Sigmoid colon (tissue), 3 donors: ENCODE measurements at regions not wholly inside any gene's neighbourhood (a gene's known extent, or its start where the extent isn't known, plus 50 kb on each side); places are given as distances from the start of the nearest gene placed in this dataset.
"Not testable (repeated sequence)": the region's sequence is repeated elsewhere in the genome, so short reads cannot be mapped to it uniquely, and the experiment has no call there.

Source experiments
- POLR2A ChIP-seq, 2 donors: fragments of 450-650 bp; IDR thresholded peaks; one replicate each; pipeline ENCODE4 v1.6.1; 2016; ENCODE audit warnings: antibody characterized with exemption in 2 of 2, mild to moderate bottlenecking in 2 of 2, moderate library complexity in 2 of 2
- TF ChIP-seq, protein P1 (sequence below), 4 experiments: fragments of 450-650 bp in 3 of 4; fragments of 200-600 bp in 1 of 4; IDR thresholded peaks; one replicate each; pipeline ENCODE4 v1.5.1; 2016 to 2019; ENCODE audit warnings: antibody characterized with exemption in 4 of 4, mild to moderate bottlenecking in 3 of 4, moderate library complexity in 2 of 4

DNA sequence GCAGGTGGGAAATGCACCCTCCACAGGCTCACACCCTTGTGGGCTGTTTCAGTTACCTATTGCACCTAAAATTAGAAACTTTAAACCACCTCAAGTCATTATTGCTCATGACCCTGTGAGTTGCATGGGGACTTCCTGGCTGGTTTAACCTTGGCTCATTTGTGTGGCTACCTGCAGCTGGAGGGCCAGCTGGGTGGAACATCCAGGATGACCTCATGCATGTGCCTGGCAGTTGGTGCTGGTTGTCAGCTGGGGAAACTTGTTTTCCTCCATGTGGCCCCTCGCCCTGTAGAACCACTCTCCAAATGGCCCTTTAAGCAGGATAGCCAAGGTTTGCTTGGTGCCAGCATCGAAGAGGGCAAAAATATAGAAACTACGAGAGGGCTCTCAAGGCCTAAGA lies 93.2 kb upstream of the FAM90A26 start:
- TF ChIP-seq, protein P1, sequence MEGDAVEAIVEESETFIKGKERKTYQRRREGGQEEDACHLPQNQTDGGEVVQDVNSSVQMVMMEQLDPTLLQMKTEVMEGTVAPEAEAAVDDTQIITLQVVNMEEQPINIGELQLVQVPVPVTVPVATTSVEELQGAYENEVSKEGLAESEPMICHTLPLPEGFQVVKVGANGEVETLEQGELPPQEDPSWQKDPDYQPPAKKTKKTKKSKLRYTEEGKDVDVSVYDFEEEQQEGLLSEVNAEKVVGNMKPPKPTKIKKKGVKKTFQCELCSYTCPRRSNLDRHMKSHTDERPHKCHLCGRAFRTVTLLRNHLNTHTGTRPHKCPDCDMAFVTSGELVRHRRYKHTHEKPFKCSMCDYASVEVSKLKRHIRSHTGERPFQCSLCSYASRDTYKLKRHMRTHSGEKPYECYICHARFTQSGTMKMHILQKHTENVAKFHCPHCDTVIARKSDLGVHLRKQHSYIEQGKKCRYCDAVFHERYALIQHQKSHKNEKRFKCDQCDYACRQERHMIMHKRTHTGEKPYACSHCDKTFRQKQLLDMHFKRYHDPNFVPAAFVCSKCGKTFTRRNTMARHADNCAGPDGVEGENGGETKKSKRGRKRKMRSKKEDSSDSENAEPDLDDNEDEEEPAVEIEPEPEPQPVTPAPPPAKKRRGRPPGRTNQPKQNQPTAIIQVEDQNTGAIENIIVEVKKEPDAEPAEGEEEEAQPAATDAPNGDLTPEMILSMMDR (IDR thresholded peaks at IDR 0.05): not testable (repeated sequence)
- TF ChIP-seq POLR2A (IDR thresholded peaks at IDR 0.05): not testable (repeated sequence)
